WTC11 (cell line): ENCODE measurements at regions not wholly inside any gene's neighbourhood (a gene's known extent, or its start where the extent isn't known, plus 50 kb on each side); places are given as distances from the start of the nearest gene placed in this dataset.

Experiments
- JUN ChIP-seq: sonication (generic); formaldehyde crosslinking; IDR thresholded peaks from 2 replicates; pipeline ENCODE4 v1.8.0; 2023; ENCODE audit warnings: mild to moderate bottlenecking, missing genetic modification reagents
- TF ChIP-seq, protein P1 (sequence below): fragments of 200-600 bp; IDR thresholded peaks from 2 replicates; pipeline ENCODE4 v1.8.0; 2022; ENCODE audit warnings: antibody characterized with exemption

DNA sequence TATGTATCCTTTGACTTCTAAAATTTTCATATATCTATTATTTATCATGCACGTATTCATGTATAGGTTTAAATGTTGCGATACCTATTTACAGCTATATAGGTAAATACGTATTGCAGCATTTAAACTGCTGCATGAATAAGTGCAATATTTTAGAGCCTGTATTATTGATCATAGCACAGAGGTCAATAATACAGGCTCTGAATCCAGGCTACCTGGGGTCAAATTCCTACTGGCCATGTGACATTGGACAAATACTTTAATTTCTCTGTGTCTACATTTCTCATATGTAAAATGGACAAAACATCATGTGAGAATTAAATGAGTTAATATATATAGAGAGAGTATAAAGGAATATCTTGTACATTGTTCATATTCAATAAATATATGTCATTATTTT lies 352.9 kb upstream of the ROBO2 start:
- no peak for TF ChIP-seq JUN (CRISPR knock-in tag)
- TF ChIP-seq, protein P1, sequence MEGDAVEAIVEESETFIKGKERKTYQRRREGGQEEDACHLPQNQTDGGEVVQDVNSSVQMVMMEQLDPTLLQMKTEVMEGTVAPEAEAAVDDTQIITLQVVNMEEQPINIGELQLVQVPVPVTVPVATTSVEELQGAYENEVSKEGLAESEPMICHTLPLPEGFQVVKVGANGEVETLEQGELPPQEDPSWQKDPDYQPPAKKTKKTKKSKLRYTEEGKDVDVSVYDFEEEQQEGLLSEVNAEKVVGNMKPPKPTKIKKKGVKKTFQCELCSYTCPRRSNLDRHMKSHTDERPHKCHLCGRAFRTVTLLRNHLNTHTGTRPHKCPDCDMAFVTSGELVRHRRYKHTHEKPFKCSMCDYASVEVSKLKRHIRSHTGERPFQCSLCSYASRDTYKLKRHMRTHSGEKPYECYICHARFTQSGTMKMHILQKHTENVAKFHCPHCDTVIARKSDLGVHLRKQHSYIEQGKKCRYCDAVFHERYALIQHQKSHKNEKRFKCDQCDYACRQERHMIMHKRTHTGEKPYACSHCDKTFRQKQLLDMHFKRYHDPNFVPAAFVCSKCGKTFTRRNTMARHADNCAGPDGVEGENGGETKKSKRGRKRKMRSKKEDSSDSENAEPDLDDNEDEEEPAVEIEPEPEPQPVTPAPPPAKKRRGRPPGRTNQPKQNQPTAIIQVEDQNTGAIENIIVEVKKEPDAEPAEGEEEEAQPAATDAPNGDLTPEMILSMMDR, result no peak
